Peyer's patch (tissue), 4 donors: ENCODE measurements at regions not wholly inside any gene's neighbourhood (a gene's known extent, or its start where the extent isn't known, plus 50 kb on each side); places are given as distances from the start of the nearest gene placed in this dataset.

Experiments
- POLR2A ChIP-seq, 2 donors: fragments of 450-650 bp; IDR thresholded peaks; one replicate each; pipeline ENCODE4 v1.5.1; 2017; ENCODE audit warnings: antibody characterized with exemption in 2 of 2, mild to moderate bottlenecking in 2 of 2, moderate library complexity in 2 of 2
- TF ChIP-seq, protein P1 (sequence below), 6 experiments: fragments of 450-650 bp in 4 of 6; fragments of 200-600 bp in 2 of 6; sonication (generic) in 1 of 6; IDR thresholded peaks; one replicate each; pipeline ENCODE4 v1.5.1; 2017 to 2019; ENCODE audit warnings: antibody characterized with exemption in 6 of 6, mild to moderate bottlenecking in 3 of 6, moderate library complexity in 1 of 6

DNA sequence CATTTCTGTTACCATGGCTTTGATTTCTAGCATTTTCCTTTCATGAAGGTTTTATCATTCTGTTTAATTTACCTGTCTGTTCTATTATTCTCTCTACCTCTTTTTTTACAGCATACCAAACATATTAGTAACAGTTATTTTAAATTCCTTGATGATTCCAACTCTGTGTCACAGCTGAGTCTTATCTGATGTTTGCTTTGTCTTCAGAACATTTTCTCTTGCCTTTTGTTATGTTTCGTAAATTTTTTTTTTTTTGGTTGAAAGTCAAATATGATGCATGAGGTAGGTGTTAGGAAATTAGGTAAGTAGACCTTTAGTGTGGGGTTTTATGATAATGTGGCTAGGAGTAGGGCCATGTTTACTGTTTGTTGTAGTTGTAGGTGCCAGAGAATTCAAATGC is 496.4 kb downstream of the FOXG1 start:
- TF ChIP-seq, protein P1, sequence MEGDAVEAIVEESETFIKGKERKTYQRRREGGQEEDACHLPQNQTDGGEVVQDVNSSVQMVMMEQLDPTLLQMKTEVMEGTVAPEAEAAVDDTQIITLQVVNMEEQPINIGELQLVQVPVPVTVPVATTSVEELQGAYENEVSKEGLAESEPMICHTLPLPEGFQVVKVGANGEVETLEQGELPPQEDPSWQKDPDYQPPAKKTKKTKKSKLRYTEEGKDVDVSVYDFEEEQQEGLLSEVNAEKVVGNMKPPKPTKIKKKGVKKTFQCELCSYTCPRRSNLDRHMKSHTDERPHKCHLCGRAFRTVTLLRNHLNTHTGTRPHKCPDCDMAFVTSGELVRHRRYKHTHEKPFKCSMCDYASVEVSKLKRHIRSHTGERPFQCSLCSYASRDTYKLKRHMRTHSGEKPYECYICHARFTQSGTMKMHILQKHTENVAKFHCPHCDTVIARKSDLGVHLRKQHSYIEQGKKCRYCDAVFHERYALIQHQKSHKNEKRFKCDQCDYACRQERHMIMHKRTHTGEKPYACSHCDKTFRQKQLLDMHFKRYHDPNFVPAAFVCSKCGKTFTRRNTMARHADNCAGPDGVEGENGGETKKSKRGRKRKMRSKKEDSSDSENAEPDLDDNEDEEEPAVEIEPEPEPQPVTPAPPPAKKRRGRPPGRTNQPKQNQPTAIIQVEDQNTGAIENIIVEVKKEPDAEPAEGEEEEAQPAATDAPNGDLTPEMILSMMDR (IDR thresholded peaks at IDR 0.05) = no peak
- TF ChIP-seq POLR2A (IDR thresholded peaks at IDR 0.05) = no peak
